Esophagus muscularis mucosa (tissue), 4 donors: ENCODE measurements at regions not wholly inside any gene's neighbourhood (a gene's known extent, or its start where the extent isn't known, plus 50 kb on each side); places are given as distances from the start of the nearest gene placed in this dataset.

Experiments
- CTCF ChIP-seq, 3 experiments: fragments of 200-600 bp in 2 of 3; fragments of 450-650 bp in 1 of 3; sonication (generic) in 2 of 3; IDR thresholded peaks; one replicate each; pipeline ENCODE4 v1.5.1; 2017 to 2019; ENCODE audit warnings: antibody characterized with exemption in 3 of 3, mild to moderate bottlenecking in 2 of 3, moderate library complexity in 1 of 3
- EP300 ChIP-seq: sonication (generic); formaldehyde crosslinking; IDR thresholded peaks from one replicate; pipeline ENCODE4 v1.6.1; 2017; ENCODE audit warnings: antibody characterized with exemption
- POLR2A ChIP-seq: fragments of 450-650 bp; IDR thresholded peaks from one replicate; pipeline ENCODE4 v1.6.1; 2017; ENCODE audit warnings: antibody characterized with exemption, moderate library complexity, mild to moderate bottlenecking, low read depth
- POLR2AphosphoS5 ChIP-seq, 2 donors: sonication (generic); formaldehyde crosslinking; IDR thresholded peaks; one replicate each; pipeline ENCODE4 v1.6.1; 2017; ENCODE audit warnings: antibody characterized with exemption in 2 of 2

- TF ChIP-seq CTCF (IDR thresholded peaks at IDR 0.05): no peak
- no peak for TF ChIP-seq POLR2AphosphoS5 (IDR thresholded peaks at IDR 0.05)
- TF ChIP-seq EP300: no peak
- TF ChIP-seq POLR2A: no peak
These were observed 69.8 kb upstream of the RAI2 start for GRCh38 chrX:17930850-17931249.
